LNCAP (cell line): ENCODE measurements at regions not wholly inside any gene's neighbourhood (a gene's known extent, or its start where the extent isn't known, plus 50 kb on each side); places are given as distances from the start of the nearest gene placed in this dataset.

Experiments
- CTCF ChIP-seq: fragments of 450-650 bp; IDR thresholded peaks from 2 replicates; pipeline ENCODE4 v1.5.1; 2017; ENCODE audit warnings: mild to moderate bottlenecking

DNA sequence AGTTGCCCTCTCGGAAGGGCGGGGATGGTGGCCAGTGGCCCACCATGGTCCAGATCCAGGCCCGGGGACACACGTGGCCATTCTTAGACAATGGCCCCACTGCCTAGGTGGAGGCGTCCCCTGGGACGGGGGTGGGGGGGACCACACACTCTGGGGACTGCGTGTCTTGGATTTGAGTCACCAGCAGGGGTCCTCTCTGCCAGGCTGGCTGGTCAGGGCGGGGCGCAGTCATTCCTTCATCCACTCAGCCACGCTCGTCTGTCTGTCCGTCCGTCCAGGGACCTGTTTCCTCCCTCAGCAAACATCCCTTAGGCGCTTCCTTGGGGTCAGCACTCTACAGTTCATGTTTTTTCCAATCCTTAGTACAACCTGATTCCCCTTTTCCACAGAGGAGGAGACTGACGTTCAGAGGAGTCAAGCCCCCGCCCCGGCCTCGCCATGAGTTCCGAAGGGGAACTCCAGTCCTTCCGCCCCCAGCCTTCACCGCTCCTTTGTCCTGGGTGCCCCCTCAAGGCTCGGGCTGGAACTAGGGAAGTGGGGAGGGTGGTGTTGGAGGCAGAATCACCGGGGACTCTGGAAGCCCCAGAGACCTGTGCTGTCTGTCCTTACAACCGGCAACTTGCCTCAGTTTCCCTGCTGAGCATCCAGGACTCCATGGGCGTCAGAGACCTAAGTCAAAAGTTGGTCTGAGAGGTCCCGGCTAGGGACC lies 276.6 kb upstream of the MVB12B start:
- no peak for TF ChIP-seq CTCF

DNA sequence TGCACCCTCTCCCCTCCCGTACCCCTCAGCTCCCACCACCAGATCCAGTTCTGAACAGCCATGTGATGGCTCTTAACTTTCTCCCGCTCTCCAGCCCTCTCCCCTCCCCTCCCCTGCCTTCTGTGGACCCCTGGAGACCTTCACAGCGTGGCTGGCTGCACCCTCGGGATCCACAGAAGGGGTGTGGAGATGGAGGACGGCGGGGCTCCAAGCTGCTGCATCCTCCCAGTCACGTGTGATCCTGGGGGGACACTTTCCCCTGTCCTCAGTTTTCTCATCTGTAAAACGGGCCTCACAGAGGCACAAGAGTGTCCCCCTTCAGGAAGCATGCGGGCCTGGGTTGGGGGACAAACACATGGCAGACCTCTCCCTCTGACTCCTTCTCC lies 276.0 kb upstream of the MVB12B start:
- TF ChIP-seq CTCF = no peak

DNA sequence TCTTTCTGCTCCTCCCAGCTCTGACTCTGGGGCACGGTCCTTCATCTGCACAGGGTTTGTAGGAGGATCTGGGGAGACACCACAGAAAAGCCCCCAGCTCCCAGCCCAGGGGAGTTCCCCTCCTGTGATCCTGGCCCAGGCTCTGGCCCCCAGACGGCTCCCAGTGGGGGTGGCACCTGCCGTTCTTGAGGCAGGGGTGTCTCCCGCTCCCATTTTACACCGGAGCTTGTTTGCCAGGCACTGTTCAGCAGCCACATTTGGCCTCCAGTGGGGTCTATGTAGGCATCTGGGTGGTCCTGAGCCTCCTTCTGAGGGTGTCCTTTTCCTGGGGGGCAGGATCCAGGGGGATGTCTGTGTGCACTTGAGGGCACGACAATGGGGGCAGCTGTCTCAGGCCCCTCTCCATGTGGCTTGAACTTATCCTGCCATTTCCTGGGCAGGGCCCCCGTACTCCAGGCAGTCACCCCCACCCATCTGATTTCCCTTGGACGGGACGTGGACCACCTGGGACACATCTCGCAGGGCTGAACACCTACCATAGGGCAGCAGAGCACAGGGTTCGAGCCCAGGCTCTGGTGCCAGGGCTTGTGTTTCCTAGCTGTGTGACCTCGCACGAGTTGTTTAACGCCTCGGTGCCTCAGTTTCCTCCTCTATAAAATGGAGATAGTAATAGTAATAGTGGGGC lies 275.0 kb upstream of the MVB12B start:
- no peak for TF ChIP-seq CTCF

GRCh38 chr9:126052791-126053190 lies 273.8 kb upstream of the MVB12B start:
- no peak for TF ChIP-seq CTCF

- TF ChIP-seq CTCF = no peak
Measured at GRCh38 chr9:126053913-126054312, 272.7 kb upstream of the MVB12B start.

DNA sequence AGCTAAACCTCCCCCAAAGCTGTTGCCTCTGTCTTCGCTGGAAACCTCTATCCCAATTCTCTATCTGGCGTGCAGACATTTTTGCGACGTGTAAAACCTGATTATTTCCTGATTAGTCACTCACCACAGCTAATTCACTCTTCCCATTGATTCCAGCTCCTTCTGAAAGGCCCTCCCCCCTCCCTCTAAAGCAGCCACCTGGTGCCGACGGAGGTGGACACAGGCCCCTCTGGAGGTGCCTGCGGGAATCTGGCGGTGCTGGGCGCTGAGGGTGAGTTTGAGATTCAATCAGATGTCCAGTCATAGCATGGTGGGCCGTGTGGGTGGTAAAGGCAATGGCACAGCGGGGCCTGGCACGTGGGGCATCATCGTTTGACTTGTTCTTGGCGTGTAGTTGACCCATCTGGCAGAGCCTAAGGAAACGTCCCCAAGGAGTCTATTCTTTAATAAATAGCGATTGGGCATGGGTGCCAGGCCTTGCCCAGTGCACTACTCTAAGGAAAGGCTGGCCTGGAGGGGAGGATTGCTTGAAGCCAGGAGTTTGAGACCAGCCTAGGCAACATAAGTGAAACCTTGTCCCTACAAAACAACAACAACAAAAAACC lies 271.1 kb upstream of the MVB12B start:
- no peak for TF ChIP-seq CTCF

- TF ChIP-seq CTCF = no peak
Measured at GRCh38 chr9:126056312-126057021, 270.2 kb upstream of the MVB12B start.
